Loucy (cell line): ENCODE measurements at regions not wholly inside any gene's neighbourhood (a gene's known extent, or its start where the extent isn't known, plus 50 kb on each side); places are given as distances from the start of the nearest gene placed in this dataset.

ENCODE experiments used
- EZH2phosphoT487 ChIP-seq: fragments of 200-600 bp; IDR thresholded peaks from 2 replicates; pipeline ENCODE4 v1.6.1; 2018; ENCODE audit warnings: antibody characterized with exemption, mild to moderate bottlenecking, moderate library complexity, borderline replicate concordance
- TF ChIP-seq, protein P1 (sequence below): fragments of 200-600 bp; sonication (generic); conservative IDR thresholded peaks from 2 replicates; pipeline ENCODE4 v1.5.1; 2014; ENCODE audit warnings: mild to moderate bottlenecking, antibody characterized with exemption, low read length

DNA sequence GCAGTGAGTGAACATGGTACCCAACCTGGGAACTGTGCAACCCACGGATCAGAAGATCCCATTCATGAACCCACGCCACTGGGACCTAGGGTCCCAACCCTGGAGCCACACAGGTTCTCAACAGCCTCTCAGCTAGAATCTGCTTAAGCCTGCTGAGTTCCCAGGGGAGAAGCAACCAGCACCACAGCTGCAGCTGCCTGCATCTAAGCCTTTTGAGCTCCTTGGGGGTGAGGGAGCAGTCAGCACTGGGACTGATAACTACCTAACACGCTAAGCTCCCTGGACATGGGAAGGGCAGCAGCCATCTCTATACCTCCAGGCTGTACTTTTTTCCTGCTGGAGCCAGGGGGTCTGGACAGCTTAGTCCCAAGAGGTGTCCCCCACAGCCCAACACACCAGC, 179.3 kb downstream of the IL15 start:
- TF ChIP-seq, protein P1, sequence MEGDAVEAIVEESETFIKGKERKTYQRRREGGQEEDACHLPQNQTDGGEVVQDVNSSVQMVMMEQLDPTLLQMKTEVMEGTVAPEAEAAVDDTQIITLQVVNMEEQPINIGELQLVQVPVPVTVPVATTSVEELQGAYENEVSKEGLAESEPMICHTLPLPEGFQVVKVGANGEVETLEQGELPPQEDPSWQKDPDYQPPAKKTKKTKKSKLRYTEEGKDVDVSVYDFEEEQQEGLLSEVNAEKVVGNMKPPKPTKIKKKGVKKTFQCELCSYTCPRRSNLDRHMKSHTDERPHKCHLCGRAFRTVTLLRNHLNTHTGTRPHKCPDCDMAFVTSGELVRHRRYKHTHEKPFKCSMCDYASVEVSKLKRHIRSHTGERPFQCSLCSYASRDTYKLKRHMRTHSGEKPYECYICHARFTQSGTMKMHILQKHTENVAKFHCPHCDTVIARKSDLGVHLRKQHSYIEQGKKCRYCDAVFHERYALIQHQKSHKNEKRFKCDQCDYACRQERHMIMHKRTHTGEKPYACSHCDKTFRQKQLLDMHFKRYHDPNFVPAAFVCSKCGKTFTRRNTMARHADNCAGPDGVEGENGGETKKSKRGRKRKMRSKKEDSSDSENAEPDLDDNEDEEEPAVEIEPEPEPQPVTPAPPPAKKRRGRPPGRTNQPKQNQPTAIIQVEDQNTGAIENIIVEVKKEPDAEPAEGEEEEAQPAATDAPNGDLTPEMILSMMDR, result no peak
- TF ChIP-seq EZH2phosphoT487, result no peak
